ENCODE measurements at regions not wholly inside any gene's neighbourhood (a gene's known extent, or its start where the extent isn't known, plus 50 kb on each side); places are given as distances from the start of the nearest gene placed in this dataset.

- TF ChIP-seq CTCF (IDR thresholded peaks at IDR 0.05), result no peak
- no peak overlapping the region for H3K27ac Mint-ChIP-seq (ENCODE audit: unreplicated experiment)
- peaks cover 4% of the 10 kb centered on the region for H3K36me3 Mint-ChIP-seq (ENCODE audit: unreplicated experiment)
- H3K4me3 Mint-ChIP-seq (ENCODE audit: unreplicated experiment), result no peak overlapping the region
- H3K4me1 Mint-ChIP-seq (ENCODE audit: unreplicated experiment), result peaks cover 36% of the 10 kb centered on the region
- DNase-seq (ENCODE audit: extremely low spot score, unreplicated experiment), result no peak
- peaks cover 15% of the 10 kb centered on the region for H3K9me3 Mint-ChIP-seq (ENCODE audit: unreplicated experiment)
- no peaks in the 10 kb centered on the region for H3K27me3 Mint-ChIP-seq (ENCODE audit: unreplicated experiment)
These were observed 469.4 kb upstream of the ATP11B start for GRCh38 chr3:182323898-182324297.

DNA sequence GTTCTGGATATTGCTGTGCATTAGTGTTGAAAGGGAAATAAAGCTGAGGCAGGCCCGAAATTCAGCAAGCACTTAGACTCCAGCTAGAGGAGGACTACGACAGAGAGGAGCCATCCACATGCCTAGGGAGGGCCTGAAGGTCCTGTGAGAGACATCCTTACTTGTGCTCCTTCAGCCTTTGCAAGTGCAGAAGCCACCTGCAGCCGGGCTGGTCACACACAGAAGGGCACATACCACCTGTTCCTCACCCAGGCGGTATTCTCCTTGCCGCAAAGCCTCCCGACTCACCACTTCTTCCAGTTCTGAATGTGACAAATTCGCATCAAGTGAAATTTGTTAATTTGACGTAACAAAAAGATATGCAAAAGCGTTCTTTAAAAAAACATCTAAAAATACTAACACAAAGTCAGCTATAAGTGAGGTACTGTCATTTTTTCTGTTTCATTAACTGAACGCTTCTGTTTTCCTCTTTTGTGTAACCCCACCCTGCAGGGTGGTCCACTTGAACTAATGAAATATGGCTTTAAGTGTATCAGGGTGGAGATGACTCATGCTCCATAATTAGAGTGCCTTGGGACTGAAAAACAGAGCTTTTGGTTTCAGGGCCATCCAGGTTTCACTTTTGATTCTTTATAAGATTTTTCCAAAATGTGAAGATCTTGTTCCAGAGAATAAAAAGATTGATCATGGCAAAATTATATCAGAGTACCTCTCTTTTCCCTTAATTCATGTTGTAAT is 467.9 kb upstream of the ATP11B start:
- DNase-seq (ENCODE audit: extremely low spot score, unreplicated experiment), result no peak
- H3K27ac Mint-ChIP-seq (ENCODE audit: unreplicated experiment), result peak overlapping the region; percentile 48
- H3K27me3 Mint-ChIP-seq (ENCODE audit: unreplicated experiment), result no peaks in the 10 kb centered on the region
- H3K36me3 Mint-ChIP-seq (ENCODE audit: unreplicated experiment), result no peaks in the 10 kb centered on the region
- no peak for TF ChIP-seq CTCF (IDR thresholded peaks at IDR 0.05)
- H3K4me1 Mint-ChIP-seq (ENCODE audit: unreplicated experiment), result peaks cover 36% of the 10 kb centered on the region
- peaks cover under 1% of the 10 kb centered on the region for H3K9me3 Mint-ChIP-seq (ENCODE audit: unreplicated experiment)
- no peak overlapping the region for H3K4me3 Mint-ChIP-seq (ENCODE audit: unreplicated experiment)

GRCh38 chr3:182327196-182327681 is 466.1 kb upstream of the ATP11B start:
- no peak for TF ChIP-seq CTCF (IDR thresholded peaks at IDR 0.05)
- H3K27ac Mint-ChIP-seq (ENCODE audit: unreplicated experiment), result peak overlapping the region; percentile 78
- DNase-seq (ENCODE audit: extremely low spot score, unreplicated experiment), result no peak
- H3K27me3 Mint-ChIP-seq (ENCODE audit: unreplicated experiment), result no peaks in the 10 kb centered on the region
- no peaks in the 10 kb centered on the region for H3K9me3 Mint-ChIP-seq (ENCODE audit: unreplicated experiment)
- no peak overlapping the region for H3K4me3 Mint-ChIP-seq (ENCODE audit: unreplicated experiment)
- no peaks in the 10 kb centered on the region for H3K36me3 Mint-ChIP-seq (ENCODE audit: unreplicated experiment)
- H3K4me1 Mint-ChIP-seq (ENCODE audit: unreplicated experiment), result peaks cover 36% of the 10 kb centered on the region

DNA sequence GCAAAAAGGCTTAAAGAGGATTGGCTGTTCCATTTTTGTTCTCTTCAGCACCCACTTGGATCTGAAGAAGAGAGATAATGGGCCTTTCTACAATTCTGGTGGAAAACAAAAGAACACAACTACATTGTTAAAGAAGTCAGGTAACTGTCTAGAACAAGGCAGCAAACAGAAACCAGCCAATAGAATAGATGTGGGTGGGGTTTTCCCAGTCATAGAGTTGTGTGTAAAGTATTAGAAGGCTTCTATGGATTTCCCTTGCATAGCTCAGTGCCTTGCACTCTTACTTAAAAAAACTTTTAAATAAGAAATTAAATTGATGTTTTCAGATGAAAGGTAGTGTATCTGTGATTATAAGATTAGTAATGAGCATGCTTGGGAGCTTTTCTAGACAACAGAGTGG is 462.7 kb upstream of the ATP11B start:
- Mint-ChIP-seq H3K9me3 (ENCODE audit: unreplicated experiment) (peaks cover 16% of the 10 kb centered on the region), H3K36me3 (ENCODE audit: unreplicated experiment) (peaks cover 3% of the 10 kb centered on the region), H3K4me3 (ENCODE audit: unreplicated experiment) (no peak overlapping the region), H3K27ac (ENCODE audit: unreplicated experiment) (no peak overlapping the region), H3K27me3 (ENCODE audit: unreplicated experiment) (no peaks in the 10 kb centered on the region), H3K4me1 (ENCODE audit: unreplicated experiment) (peaks cover 22% of the 10 kb centered on the region)
- DNase-seq (ENCODE audit: extremely low spot score, unreplicated experiment), result no peak
- no peak for TF ChIP-seq CTCF (IDR thresholded peaks at IDR 0.05)

- Mint-ChIP-seq H3K36me3 (ENCODE audit: unreplicated experiment) (peaks cover 3% of the 10 kb centered on the region), H3K4me3 (ENCODE audit: unreplicated experiment) (no peak overlapping the region), H3K27me3 (ENCODE audit: unreplicated experiment) (no peaks in the 10 kb centered on the region), H3K27ac (ENCODE audit: unreplicated experiment) (no peak overlapping the region), H3K4me1 (ENCODE audit: unreplicated experiment) (peaks cover 16% of the 10 kb centered on the region), H3K9me3 (ENCODE audit: unreplicated experiment) (peaks cover 19% of the 10 kb centered on the region)
- no peak for DNase-seq (ENCODE audit: extremely low spot score, unreplicated experiment)
- no peak for TF ChIP-seq CTCF (IDR thresholded peaks at IDR 0.05)
These were observed 462.0 kb upstream of the ATP11B start for GRCh38 chr3:182331341-182331740.

Measured in osteocyte (in vitro differentiated cells).